AG10803 (cell line): ENCODE measurements at regions not wholly inside any gene's neighbourhood (a gene's known extent, or its start where the extent isn't known, plus 50 kb on each side); places are given as distances from the start of the nearest gene placed in this dataset.

Experiments
- DNase-seq: peaks from one replicate; pipeline ENCODE4 v3.0.0; 2010; ENCODE audit warnings: low read depth
- H3K4me3 ChIP-seq: 2 replicates; pipeline ENCODE4 v1.5.1; 2011; ENCODE audit warnings: mild to moderate bottlenecking, low read length, control low read depth
- CTCF ChIP-seq: conservative IDR thresholded peaks from 2 replicates; pipeline ENCODE4 v1.5.1; 2011; ENCODE audit warnings: mild to moderate bottlenecking, low read length, control low read depth, inconsistent platforms

DNA sequence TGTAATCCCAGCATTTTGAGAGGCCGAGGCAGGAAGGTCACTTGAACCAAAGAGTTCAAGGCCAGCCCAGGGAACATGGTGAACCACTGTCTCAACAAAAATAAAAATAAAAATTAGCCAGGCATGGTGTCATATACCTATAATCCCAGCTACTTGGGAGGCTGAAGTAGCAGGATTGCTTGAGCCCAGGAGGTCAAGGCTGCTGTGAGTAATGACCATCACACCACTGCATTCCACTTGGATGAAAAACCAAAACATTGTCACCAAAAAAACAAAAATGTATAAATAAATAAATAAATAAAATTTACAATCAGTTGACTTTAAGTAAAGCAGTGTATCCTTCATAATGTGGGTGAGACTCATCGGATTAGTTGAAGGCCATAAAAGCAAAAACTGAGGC lies 541.4 kb downstream of the CSNK1G3 start:
- DNase-seq, result no peak
- TF ChIP-seq CTCF, result no peak
- no peak overlapping the region for H3K4me3 ChIP-seq

- H3K4me3 ChIP-seq, result no peak overlapping the region
- DNase-seq, result no peak
- no peak for TF ChIP-seq CTCF
Observed at GRCh38 chr5:124052201-124052600, 540.2 kb downstream of the CSNK1G3 start.

DNA sequence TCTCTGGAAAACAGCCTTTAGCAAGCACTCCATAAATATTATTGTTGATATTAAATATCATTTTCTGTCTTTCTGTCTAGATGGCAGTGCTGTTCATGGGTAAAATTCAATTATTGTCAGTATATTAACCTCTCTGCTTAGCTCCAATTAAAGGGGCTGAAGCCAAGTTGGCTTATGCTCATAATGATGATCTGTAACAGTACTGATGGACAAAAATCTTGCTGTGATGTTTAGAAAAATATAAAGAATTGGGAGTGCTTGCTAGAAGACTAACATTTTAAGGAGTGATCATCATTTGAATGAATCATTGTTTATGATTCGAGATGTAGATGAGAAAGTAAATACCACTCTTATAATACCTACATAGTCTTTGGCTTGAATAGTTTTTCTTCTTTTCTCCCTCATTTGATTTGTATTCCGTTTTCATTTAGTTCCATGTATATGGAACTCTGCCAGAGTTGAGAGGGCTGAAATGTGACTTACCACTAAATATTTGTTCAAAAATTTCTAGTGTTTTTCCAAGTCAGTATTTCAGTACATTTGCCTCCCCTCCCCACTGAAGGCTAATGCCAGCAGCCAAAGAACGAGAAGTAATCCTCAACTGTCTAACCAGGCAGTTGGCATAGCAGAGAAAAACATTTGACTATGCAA lies 538.3 kb downstream of the CSNK1G3 start:
- H3K4me3 ChIP-seq, result no peak overlapping the region
- no peak for TF ChIP-seq CTCF
- DNase-seq, result no peak

DNA sequence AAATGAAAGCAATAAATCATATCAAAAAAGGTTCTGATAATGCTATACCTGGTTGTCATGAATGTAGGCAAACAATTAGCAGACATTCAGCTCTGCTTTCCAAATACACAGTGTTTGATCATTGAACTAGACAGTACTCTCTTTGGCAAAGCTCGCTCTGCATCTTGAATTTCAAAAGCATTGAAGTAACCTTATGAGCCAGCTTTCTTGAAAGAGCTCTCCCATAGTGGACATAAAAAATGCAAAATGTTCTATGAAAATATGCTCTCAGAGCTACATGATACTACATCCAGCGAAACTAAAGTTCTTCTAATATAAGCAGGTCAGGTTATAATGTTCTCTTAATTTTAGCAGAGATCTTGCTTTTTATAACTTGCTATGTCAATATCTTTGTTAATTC lies 533.4 kb downstream of the CSNK1G3 start:
- no peak for DNase-seq
- no peak for TF ChIP-seq CTCF
- no peak overlapping the region for H3K4me3 ChIP-seq

GRCh38 chr5:124044613-124045012 lies 532.6 kb downstream of the CSNK1G3 start:
- DNase-seq, result no peak
- TF ChIP-seq CTCF, result no peak
- H3K4me3 ChIP-seq, result no peak overlapping the region

DNA sequence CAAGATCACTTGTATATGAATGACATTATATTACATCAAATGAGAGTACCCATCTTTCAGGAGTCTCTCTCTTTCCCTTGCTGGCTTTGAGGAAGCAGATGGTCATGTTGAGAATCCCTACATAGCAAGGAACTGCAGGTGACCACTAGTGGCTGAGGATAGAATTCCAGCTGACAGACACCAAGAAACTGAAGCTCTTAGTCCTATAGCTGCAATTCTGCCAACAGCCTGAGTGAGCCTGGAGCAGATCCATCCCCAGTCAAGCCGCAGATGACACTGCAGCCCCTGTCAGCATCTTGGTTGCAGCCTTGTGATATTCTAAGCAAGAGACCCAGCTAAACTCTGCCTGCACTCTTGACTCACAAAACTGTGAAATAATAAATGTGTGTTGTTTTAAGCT lies 531.5 kb downstream of the CSNK1G3 start:
- no peak overlapping the region for H3K4me3 ChIP-seq
- no peak for TF ChIP-seq CTCF
- no peak for DNase-seq

- TF ChIP-seq CTCF, result no peak
- DNase-seq, result peak; percentile 12
- no peak overlapping the region for H3K4me3 ChIP-seq
Observed at GRCh38 chr5:124040799-124041198, 528.8 kb downstream of the CSNK1G3 start.
